ENCODE measurements at regions not wholly inside any gene's neighbourhood (a gene's known extent, or its start where the extent isn't known, plus 50 kb on each side); places are given as distances from the start of the nearest gene placed in this dataset.
"Not testable (repeated sequence)": the region's sequence is repeated elsewhere in the genome, so short reads cannot be mapped to it uniquely, and the experiment has no call there.

- no peak for DNase-seq
Observed at GRCh38 chr10:4434105-4434504, 391.9 kb upstream of the AKR1E2 start.

- no peak for DNase-seq
Observed at GRCh38 chr10:4431114-4431863, 394.7 kb upstream of the AKR1E2 start.

- DNase-seq = no peak
Observed at GRCh38 chr10:4429571-4429970, 396.4 kb upstream of the AKR1E2 start.

- DNase-seq = no peak
Observed at GRCh38 chr10:4427532-4427931, 398.5 kb upstream of the AKR1E2 start.

GRCh38 chr10:4426866-4427265, 399.1 kb upstream of the AKR1E2 start:
- DNase-seq = no peak

DNA sequence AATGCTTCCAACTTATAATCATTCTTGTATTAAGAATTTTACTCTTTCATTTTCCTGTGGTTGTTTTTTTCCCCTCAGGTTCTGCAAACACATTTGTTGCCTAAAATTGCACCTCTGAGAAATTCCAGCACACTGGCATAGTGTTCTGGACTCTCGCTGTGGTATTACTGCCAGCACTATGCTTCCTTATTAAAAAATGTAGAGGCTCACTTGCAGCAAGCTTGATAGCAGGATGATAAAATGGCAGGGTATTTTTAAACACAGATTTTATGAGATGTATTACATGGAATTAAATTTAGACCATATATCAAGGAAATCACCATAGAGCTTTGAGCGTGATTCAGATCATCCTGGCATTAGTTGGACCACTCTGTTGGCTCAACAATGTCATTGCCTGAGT, 416.7 kb upstream of the AKR1E2 start:
- no peak for DNase-seq

DNA sequence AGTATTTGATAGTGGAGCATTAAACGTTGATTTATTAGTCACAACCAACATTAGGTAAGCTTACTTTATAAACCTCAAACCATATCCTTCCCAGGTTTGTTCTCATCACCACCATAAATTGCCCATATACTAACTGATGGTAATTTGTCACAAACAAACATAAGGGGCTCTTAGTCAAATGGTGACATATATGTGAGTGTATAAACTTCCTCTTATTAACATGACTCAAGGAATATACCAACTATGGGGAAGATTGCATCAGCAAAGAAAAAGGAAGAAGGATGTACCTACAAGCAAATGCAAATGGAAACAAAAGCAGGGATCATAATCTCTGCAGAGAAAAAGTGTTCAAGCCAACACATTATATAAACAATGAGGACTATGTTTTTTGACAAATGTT, 418.2 kb upstream of the AKR1E2 start:
- no peak for DNase-seq

DNA sequence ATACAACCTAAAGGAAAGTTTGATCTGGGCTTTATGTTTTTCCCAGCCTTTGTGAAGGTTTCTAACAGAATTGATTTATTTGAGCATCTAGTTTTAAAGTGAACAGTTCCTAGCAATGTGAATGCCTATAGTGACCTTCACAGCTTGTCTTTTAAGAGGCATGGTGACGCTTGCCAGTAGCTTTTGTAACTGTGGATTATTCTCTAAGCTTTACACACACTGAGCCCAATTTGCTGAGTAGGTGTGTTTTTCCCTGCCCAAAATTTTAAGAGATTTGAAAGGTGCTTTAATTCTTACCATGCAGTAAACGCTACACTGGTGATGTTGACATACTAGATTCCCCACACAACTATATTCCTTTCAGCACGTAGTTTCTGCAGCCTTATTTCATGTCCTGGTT, 420.2 kb upstream of the AKR1E2 start:
- no peak for DNase-seq

DNA sequence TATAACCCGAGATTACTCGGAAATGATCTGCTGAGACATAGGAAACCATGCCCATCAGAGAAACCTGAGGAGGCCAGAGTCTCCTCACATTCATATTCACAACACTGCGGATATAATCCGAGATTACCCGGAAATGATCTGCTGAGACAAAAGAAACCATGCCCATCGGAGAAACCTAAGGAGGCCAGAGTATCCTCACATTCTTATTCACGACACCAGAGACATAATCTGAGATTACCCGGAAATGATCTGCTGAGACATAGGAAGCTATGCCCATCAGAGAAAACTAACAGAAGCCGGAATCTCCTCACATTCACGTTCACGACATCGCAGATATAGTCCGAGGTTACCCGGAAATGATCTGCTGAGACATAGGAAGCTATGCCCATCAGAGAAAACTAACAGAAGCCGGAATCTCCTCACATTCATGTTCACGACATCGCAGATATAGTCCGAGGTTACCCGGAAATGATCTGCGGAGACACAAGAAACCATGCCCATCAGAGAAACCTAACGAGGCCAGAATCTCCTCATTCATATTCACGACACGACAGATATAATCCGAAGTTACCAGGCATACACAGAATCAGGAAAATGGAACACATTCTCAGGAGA, 422.3 kb upstream of the AKR1E2 start:
- no peak for DNase-seq

DNA sequence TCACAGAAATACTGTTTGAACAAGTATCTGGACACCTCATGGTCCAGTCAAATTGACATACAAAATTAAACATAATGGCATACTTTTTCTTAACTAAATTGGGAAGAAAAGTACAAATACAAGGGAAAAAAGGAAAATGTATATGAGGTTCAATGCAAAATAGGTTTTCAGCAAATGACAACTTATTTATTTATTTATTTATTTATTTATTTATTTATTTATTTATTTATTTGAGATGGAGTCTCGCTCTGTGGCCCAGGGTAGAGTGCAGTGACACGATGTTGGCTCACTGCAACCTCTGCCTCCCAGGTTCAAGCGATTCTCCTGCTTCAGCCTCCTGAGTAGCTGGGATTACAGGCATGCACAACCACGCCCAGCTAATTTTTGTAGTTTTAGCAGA, 424.9 kb upstream of the AKR1E2 start:
- DNase-seq = not testable (repeated sequence)

GRCh38 chr10:4399556-4399955, 426.5 kb upstream of the AKR1E2 start:
- no peak for DNase-seq

- DNase-seq = no peak
Observed at GRCh38 chr10:4398602-4399001, 427.4 kb upstream of the AKR1E2 start.

DNA sequence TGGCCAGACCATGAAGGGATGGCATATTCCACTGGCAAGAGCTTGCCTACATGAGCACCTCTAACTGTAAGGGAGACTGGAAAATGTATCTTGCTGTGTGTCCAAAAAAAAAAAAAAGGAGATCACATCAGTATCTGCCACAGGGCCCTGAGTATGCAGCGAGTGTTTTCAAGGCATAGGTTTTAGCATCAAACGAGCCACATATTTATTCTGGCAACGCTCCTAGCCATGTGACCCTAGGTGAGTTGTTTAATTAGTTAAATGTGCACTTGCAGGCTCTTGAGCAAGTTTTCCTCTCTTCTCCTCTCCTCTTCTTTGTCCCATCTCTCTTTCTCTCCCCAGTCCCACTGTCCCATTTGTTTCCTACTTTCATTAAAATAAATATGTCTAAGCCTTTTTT, 428.7 kb upstream of the AKR1E2 start:
- DNase-seq = no peak

- DNase-seq = no peak
Observed at GRCh38 chr10:4396401-4397283, 429.4 kb upstream of the AKR1E2 start.

DNA sequence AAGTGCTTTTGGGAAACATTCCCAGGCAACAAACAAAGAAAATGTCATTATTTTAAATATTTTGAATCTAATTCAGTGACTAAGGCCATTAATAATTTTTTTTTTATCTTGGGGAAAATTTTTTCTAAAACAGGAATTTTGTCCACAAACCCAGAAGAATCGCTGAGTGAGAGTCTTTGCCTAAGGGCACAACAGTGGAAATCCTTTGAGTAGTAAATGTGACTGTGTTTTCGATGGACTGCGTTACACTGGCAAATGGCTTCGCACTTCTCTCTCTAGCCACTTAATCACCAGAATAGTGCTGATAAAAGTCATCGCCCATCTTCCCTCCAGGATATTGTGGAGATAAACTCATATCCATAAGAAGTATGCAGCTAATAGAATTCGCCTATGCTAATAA, 430.3 kb upstream of the AKR1E2 start:
- no peak for DNase-seq

GRCh38 chr10:4394455-4394854, 431.6 kb upstream of the AKR1E2 start:
- not testable (repeated sequence) for DNase-seq

GRCh38 chr10:4391683-4392082, 434.3 kb upstream of the AKR1E2 start:
- DNase-seq = no peak

GRCh38 chr10:4390219-4390618, 435.8 kb upstream of the AKR1E2 start:
- no peak for DNase-seq

DNA sequence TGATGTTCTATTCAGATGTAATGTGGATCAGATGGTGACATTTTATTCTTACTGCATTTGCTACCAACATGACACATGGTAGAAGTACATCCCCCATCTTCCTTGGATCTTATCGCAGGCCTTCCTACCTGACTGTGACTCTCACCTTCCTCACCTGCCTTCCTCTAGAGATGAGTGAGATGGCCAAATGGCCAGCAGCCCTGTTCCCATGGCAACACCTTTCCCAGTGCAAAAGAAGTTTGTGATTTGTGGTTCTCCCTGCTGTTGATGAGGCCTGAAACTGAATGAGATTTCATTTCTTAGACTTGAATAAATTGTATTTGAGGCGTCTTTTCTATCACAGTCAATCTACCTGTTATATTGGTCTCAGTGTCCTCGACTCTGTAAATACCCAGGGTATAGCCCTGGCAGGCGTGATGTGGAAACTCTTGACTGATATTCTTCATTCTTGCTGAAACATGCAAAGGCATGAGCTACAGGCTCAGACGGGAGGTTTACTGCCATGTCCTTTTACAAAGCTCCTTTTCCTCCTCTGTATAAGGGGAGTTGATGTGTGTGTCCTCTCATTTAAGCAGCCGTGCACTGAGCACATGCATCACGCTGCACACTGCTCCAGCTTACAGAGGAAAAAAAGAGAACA, 440.7 kb upstream of the AKR1E2 start:
- DNase-seq = no peak

- no peak for DNase-seq
Observed at GRCh38 chr10:4384245-4384644, 441.8 kb upstream of the AKR1E2 start.

GRCh38 chr10:4383651-4384098, 442.3 kb upstream of the AKR1E2 start:
- DNase-seq = no peak

GRCh38 chr10:4382811-4383210, 443.2 kb upstream of the AKR1E2 start:
- no peak for DNase-seq

- DNase-seq = no peak
Observed at GRCh38 chr10:4373612-4374011, 452.4 kb upstream of the AKR1E2 start.

Data from T1000 (cell line).